ENCODE measurements at regions not wholly inside any gene's neighbourhood (a gene's known extent, or its start where the extent isn't known, plus 50 kb on each side); places are given as distances from the start of the nearest gene placed in this dataset.
A peak's percentile ranks its signal among the peaks of the same experiment; 100 is the strongest.

GRCh38 chr15:25268166-25268565 lies 170.7 kb downstream of the UBE3A start:
- no peak for TF ChIP-seq EGR1 (IDR thresholded peaks at IDR 0.05; ENCODE audit: borderline replicate concordance, low read depth, low read length)
- TF ChIP-seq CTCF (IDR thresholded peaks at IDR 0.05; ENCODE audit: control extremely low read depth in 1 of 3, insufficient read depth in 1 of 3, low read depth in 1 of 3, low read length in 3 of 3): peak; percentile 50 to 74 (median 52)
- peak; percentile 64 to 70 for TF ChIP-seq RAD21 (IDR thresholded peaks at IDR 0.05 in 1 of 2, conservative IDR thresholded peaks at IDR 0.05 in 1 of 2; ENCODE audit: low read depth in 2 of 2, low read length in 2 of 2)
- no peak for DNase-seq (ENCODE audit: low read depth in 1 of 2, low spot score in 2 of 2)

More at GRCh38 chr15:25268166-25268565, 170.7 kb downstream of the UBE3A start:
- no peaks in the 10 kb centered on the region for H3K36me3 ChIP-seq (ENCODE audit: control insufficient read depth in 2 of 4, insufficient read depth in 4 of 4, low read length in 3 of 4)
- no peak overlapping the region for H2BK12ac ChIP-seq (ENCODE audit: low read depth, low read length)
- peak; percentile 48 for FAIRE-seq
- no peak overlapping the region for H4K8ac ChIP-seq (ENCODE audit: extremely low read depth, insufficient read depth, low read length)
- no peak overlapping the region for H3K23ac ChIP-seq (ENCODE audit: insufficient read length)
- no peak overlapping the region for H3K14ac ChIP-seq (ENCODE audit: insufficient read length)
- no peak overlapping the region for H3K27ac ChIP-seq (ENCODE audit: low read depth, low read length)
- no peaks in the 10 kb centered on the region for H3K23me2 ChIP-seq (ENCODE audit: low read depth, low read length)
- no peak overlapping the region for H2BK5ac ChIP-seq (ENCODE audit: low read depth, low read length)
- H2AFZ ChIP-seq (ENCODE audit: low read length): no peak overlapping the region
- no peak overlapping the region for H3K4me3 ChIP-seq (ENCODE audit: extremely low read depth in 1 of 4, insufficient read depth in 2 of 4, low read depth in 3 of 4, low read length in 4 of 4)
- H3K4me2 ChIP-seq (ENCODE audit: insufficient read depth in 1 of 2, low read depth in 2 of 2, low read length in 2 of 2): no peak overlapping the region
- no peak overlapping the region for H3K4ac ChIP-seq (replicated peaks; ENCODE audit: insufficient read length, low read depth, low read length)
- H3K9me3 ChIP-seq (ENCODE audit: insufficient read depth in 2 of 2, low read depth in 1 of 2, low read length in 1 of 2): peaks cover 1 to 13% of the 10 kb centered on the region in 2 experiments; a peak in 2 of 4 replicates
- H2BK120ac ChIP-seq (replicated peaks; ENCODE audit: low read depth, low read length): no peak overlapping the region
- H3K9ac ChIP-seq (replicated peaks in 1 of 4; ENCODE audit: extremely low read depth in 1 of 4, low read depth in 3 of 4, low read length in 3 of 4): no peak overlapping the region
- H3K79me1 ChIP-seq (ENCODE audit: low read depth, low read length): no peaks in the 10 kb centered on the region
- H3K27me3 ChIP-seq (replicated peaks in 1 of 4; ENCODE audit: control insufficient read depth in 3 of 4, extremely low read depth in 1 of 4, insufficient read depth in 3 of 4, low read length in 3 of 4): no peaks in the 10 kb centered on the region
- no peak overlapping the region for H4K91ac ChIP-seq (replicated peaks; ENCODE audit: insufficient read length, low read length)
- H2BK15ac ChIP-seq (ENCODE audit: low read length): no peak overlapping the region
- H2AK5ac ChIP-seq (ENCODE audit: low read depth, low read length): no peak overlapping the region
- CTCF ChIA-PET (ENCODE audit: partially characterized antibody): interaction anchor here (0.5 to 1.1 kb wide), 3 partner anchors 65 to 333 kb away, joined by 3 to 5 read pairs (median 4); no protein-coding TSS in a partner anchor
- no peak overlapping the region for H4K5ac ChIP-seq (ENCODE audit: insufficient read length, low read depth, low read length)
- H3K18ac ChIP-seq (ENCODE audit: extremely low read depth, low read length): no peak overlapping the region
- H2BK20ac ChIP-seq (ENCODE audit: low read length): no peak overlapping the region
- H3K79me2 ChIP-seq (ENCODE audit: control insufficient read depth in 1 of 2, insufficient read depth in 2 of 2, low read length in 2 of 2): no peaks in the 10 kb centered on the region
- H4K20me1 ChIP-seq (replicated peaks in 1 of 2; ENCODE audit: control insufficient read depth in 1 of 2, insufficient read depth in 2 of 2, low read length in 2 of 2): no peaks in the 10 kb centered on the region
- WGBS, 2 experiments (ENCODE audit: extremely low coverage in 1 of 2, insufficient coverage in 1 of 2, insufficient read length in 1 of 2, insufficient replicate concordance in 2 of 2, low coverage in 1 of 2, low lambda C conversion rate in 2 of 2, missing lambda C conversion rate in 1 of 2): 59% methylated on average over 6 of the region's 6 CpGs; no CpG with 5 or more reads in 1 of the 2 experiments
- H3K56ac ChIP-seq (replicated peaks; ENCODE audit: insufficient read length, low read depth, low read length): no peak overlapping the region
- POLR2A ChIA-PET (ENCODE audit: partially characterized antibody): no interaction called here
- H3K4me1 ChIP-seq (replicated peaks in 1 of 4; ENCODE audit: control insufficient read depth in 3 of 4, insufficient read depth in 4 of 4, low read length in 3 of 4): no peaks in the 10 kb centered on the region
